ENCODE measurements at regions not wholly inside any gene's neighbourhood (a gene's known extent, or its start where the extent isn't known, plus 50 kb on each side); places are given as distances from the start of the nearest gene placed in this dataset.

DNA sequence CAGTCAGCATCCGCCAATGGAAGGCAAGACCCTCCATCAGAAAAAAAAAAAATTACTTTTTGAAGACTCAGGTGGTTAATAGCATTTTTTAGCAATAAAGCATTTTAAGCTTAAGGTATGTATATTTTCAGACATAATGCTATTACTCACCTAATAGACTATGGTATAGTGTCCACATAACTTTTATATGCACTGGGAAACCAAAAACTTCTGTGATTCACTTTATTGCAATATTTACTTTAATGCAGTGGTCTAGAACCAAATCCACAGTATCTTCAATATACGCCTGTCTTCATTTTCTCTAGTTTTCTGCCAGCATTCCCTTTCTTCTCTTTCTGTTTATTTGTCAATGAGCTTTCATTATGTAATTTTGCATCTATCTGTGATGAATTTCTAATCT lies 418.1 kb downstream of the SLITRK6 start:
- no peak for DNase-seq (ENCODE audit: low read depth)

GRCh38 chr13:85379991-85380390 lies 419.2 kb downstream of the SLITRK6 start:
- no peak for DNase-seq (ENCODE audit: low read depth)

DNA sequence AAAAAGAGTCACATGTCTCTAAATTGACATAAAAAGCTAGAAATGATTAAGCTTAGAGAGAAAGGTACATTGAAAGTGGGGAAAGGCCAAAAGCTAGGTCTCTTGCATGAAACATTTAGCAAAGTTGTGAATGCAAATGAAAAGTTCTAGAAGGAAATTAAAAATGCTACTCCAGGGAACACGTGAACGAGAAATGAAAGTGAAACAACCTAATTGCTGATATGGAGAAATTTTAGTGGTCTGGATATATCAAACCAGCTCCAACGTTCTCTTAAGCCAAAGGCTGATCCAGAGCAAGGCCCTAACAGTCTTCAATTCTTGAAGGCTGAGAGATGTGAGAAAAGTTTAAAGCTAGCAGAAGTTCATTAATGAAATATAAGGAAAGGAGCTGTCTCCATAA lies 419.8 kb downstream of the SLITRK6 start:
- no peak for DNase-seq (ENCODE audit: low read depth)

GRCh38 chr13:85377783-85378182 lies 421.4 kb downstream of the SLITRK6 start:
- DNase-seq (ENCODE audit: low read depth), result no peak

GRCh38 chr13:85373322-85373721 lies 425.9 kb downstream of the SLITRK6 start:
- DNase-seq (ENCODE audit: low read depth), result no peak

DNA sequence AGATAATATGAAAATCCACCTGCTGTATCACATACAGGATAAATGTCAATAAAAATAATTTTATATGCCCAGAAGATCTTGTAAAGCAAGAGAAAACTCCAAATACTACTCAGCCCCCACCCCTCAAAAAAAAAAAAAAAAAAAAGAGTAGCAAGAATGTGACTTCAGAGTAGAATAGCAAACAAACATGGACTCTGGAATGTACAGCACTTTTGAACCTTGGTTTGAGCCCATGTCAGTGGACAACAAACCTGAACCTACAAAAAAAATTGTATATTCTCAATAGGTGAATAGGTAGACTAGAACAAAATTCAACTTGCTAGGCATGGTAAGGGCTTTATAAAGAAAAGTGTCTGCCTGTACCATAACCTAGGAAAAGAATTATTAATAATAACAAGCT lies 428.0 kb downstream of the SLITRK6 start:
- DNase-seq (ENCODE audit: low read depth), result no peak

DNA sequence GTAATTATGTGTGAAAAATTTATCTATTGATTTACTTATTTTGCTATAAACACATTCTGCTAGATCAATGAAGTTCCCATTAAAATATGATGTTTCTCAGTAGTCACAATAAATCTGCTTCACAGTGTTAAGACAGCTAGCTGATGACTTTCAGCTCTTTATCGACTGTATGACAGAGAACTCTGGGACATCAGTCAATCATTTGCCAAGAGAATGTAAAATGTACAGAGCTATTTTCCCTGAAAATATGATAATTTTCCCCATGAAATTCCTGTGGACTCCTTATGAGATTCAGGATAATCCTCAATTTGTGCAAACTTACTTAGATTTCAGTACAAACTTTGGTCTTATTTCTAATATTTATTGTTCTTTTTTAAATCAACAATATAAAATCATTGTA lies 430.5 kb downstream of the SLITRK6 start:
- DNase-seq (ENCODE audit: low read depth), result no peak

- no peak for DNase-seq (ENCODE audit: low read depth)
Observed at GRCh38 chr13:85367887-85368286, 431.3 kb downstream of the SLITRK6 start.

GRCh38 chr13:85366759-85367417 lies 432.3 kb downstream of the SLITRK6 start:
- no peak for DNase-seq (ENCODE audit: low read depth)

DNA sequence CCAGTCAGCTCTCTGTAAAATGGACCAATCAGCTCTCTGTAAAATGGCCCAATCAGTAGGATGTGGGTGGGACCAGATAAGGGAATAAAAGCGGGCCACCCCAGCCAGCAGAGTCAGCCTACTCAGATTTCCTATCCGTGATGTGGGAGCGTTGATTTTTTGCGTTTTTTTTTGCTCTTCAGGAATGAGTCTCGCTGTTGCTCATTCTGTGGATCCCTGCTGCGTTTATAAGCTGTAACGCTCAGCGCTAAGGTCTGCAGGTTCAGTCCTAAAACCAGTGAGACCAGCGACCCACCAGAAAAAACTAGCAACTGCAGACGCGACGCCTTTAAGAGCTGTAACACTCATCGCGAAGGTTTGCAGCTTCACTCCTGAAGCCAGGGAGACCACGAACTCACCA lies 435.7 kb downstream of the SLITRK6 start:
- no peak for DNase-seq (ENCODE audit: low read depth)

GRCh38 chr13:85362980-85363379 lies 436.2 kb downstream of the SLITRK6 start:
- no peak for DNase-seq (ENCODE audit: low read depth)

DNA sequence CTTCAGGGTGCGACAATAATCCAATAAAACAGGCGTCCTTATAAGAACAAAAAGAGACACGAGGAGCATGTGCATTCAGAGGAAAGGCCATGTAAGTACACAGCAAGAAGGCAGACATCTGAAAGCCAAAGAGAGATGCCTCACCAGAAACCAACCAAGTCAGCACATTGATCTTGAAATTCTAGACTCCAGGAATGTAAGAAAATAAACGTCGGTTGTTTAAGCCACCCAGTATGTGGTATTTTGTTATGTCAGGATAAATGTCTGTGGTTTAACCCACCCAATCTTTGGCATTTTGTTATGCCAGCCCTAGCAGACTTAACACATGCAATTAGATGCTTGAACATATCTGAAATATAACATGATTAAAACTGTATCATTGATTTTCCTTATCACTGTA lies 452.0 kb downstream of the SLITRK6 start:
- DNase-seq (ENCODE audit: low read depth), result no peak

DNA sequence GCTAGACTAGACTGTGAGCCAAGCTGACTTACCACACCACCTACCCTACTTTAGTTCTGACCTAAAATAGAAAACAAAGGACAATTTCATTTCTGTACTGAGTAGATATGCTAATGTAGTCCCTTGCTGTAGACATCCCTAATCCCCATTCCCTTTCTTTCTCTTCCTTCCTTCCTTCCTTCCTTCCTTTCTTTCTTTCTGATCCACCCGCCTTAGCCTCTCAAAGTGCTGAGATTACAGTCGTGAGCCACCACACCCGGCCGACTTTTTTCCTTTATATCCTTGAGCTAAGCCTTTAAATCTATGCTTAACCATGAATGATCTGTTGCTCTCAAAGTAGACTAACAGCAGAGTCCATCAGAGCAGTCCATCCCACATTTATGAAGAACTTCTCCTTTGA lies 465.0 kb downstream of the SLITRK6 start:
- DNase-seq (ENCODE audit: low read depth), result no peak

DNA sequence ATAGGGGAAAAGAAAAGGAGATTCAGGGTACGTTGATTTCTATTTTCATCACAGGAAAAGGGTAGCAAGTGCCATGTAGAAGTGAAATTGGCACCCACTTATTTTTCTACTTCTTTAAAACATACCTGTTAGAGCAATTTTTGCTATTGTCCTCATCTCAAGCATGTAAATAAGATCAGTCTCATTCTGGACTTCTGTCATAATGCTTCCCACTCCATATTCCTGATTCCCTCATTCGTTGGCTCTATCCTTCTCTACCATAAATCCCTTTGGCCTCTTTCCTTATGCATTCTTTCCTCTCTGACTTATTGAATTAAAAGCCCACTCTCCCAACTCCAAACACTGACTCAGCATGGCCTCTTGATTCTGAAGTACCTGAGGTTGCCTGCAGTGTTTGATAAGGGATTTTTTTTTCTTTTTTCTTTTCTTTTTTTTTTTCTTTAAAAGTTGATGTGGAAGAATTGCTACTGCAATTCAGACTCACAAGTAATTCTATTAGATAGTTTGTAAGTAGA lies 465.7 kb downstream of the SLITRK6 start:
- no peak for DNase-seq (ENCODE audit: low read depth)

GRCh38 chr13:85332615-85333014 lies 466.6 kb downstream of the SLITRK6 start:
- DNase-seq (ENCODE audit: low read depth), result no peak

DNA sequence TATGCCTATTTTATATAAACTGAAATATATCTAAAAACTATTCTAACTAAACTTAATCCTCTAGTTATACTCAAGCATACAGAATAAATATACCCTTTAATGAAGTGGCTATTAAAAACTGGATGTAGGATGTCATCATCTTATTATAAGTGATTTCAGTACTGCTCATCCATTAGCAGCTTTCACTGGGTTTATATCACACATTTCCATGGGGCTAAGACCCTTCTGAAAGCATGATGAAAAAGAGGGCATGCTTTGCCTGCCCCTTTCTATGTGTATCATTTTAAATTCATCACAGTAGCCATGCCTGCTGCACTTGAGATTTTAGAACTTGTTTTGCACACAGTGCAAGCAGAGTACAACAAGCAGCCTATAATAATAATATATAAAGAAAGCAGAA lies 477.5 kb downstream of the SLITRK6 start:
- DNase-seq (ENCODE audit: low read depth), result no peak

GRCh38 chr13:85317781-85318180 lies 481.4 kb downstream of the SLITRK6 start:
- no peak for DNase-seq (ENCODE audit: low read depth)

- no peak for DNase-seq (ENCODE audit: low read depth)
Observed at GRCh38 chr13:85316506-85317025, 482.7 kb downstream of the SLITRK6 start.

- no peak for DNase-seq (ENCODE audit: low read depth)
Observed at GRCh38 chr13:85314686-85315085, 484.5 kb downstream of the SLITRK6 start.

- DNase-seq (ENCODE audit: low read depth), result no peak
Observed at GRCh38 chr13:85313761-85314503, 485.3 kb downstream of the SLITRK6 start.

DNA sequence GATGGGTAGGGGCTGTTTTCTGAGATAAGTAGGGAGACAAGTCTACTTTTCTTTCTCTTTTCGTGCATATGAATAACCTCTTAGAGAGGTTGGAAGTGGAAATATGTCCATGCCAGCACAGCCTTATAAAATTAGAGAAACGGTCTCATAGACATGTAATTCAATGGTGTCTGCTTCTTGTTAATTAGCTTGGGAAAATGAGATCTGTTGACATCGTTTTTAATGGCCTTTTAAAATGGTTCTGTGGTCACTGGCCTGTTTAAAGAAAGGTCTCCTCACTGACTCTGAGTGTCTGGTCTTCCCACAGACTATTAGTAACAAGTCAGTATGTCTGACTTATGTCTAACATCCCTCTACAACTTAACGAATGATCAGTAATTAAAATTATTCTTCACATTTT lies 487.1 kb downstream of the SLITRK6 start:
- no peak for DNase-seq (ENCODE audit: low read depth)

DNA sequence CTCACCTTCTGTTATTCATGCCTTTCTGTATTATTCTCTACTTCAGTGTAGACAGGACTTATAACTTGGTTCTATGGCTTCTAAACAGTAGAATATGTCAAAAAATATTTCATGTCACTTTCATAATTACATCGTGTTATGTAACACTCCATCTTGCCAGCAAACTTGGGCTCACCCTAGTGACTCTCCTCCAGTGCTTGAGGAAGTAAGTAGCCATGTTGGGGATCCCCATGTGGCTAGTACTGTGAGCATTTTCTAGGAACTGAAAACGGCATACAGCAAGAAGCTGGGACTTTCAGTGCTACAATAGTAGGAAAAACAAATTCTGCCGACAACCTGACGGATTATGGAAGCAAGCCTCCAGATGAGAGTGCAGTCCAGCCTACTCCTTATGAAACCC lies 495.6 kb downstream of the SLITRK6 start:
- DNase-seq (ENCODE audit: low read depth), result no peak

DNA sequence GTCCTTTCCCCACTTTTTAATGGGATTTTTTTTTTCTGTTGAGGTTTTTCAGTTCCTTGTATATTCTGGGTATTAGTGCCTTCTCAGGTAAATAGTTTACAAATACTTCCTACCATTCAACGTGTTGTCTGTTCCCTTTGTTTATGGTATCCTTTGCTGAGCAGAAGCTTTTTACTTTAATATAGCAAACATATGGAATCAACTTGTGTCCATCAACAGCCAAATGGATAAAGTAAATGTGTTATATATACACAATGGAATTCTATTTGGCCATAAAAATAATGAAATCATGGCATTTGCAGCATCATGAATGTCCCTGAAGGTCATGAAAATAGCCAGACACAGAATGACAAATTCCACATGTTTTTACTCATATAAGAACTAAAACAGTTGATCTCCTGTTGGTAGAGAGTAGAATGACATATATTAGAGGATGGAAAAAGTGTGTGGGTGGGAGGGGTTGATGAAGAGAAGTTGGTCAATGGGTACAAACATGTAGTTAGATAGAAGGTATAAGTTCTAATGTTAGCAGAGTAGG lies 500.8 kb downstream of the SLITRK6 start:
- no peak for DNase-seq (ENCODE audit: low read depth)

Data from activated T-helper 1 cell treated with Interleukin-2 at 50 U/mL for 16 hours (primary cell).